Caki2 (cell line): ENCODE measurements at regions not wholly inside any gene's neighbourhood (a gene's known extent, or its start where the extent isn't known, plus 50 kb on each side); places are given as distances from the start of the nearest gene placed in this dataset.

ENCODE experiments used
- DNase-seq: peaks from one replicate; pipeline ENCODE4 v3.0.0-alpha.2; 2015; ENCODE audit warnings: low read depth
- in situ Hi-C: cut with HindIII; loops from 2 replicates; pipeline ENCODE4 v1.10.0; 2016; ENCODE audit warnings: low sequenced_read_pairs, low pct_unique_long_range_greater_than_20kb, mixed read lengths

GRCh38 chr10:128697437-128697836, 571.2 kb upstream of the MKI67 start:
- in situ Hi-C loops = no loop called here
- no peak for DNase-seq

- in situ Hi-C loops = no loop called here
- no peak for DNase-seq
These were observed 575.2 kb upstream of the MKI67 start for GRCh38 chr10:128701381-128701780.

- in situ Hi-C loops = no loop called here
These were observed 575.6 kb upstream of the MKI67 start for GRCh38 chr10:128701837-128702236.

GRCh38 chr10:128704716-128705115, 578.5 kb upstream of the MKI67 start:
- in situ Hi-C loops = no loop called here
- no peak for DNase-seq

More at GRCh38 chr10:128701837-128702236, 575.6 kb upstream of the MKI67 start:
- no peak for DNase-seq

- no peak for DNase-seq
- in situ Hi-C loops = no loop called here
These were observed 582.0 kb upstream of the MKI67 start for GRCh38 chr10:128708182-128708581.

- in situ Hi-C loops = no loop called here
These were observed 583.5 kb upstream of the MKI67 start for GRCh38 chr10:128709686-128710085.

GRCh38 chr10:128710098-128710797, 584.0 kb upstream of the MKI67 start:
- no peak for DNase-seq
- in situ Hi-C loops = no loop called here

More at GRCh38 chr10:128709686-128710085, 583.5 kb upstream of the MKI67 start:
- no peak for DNase-seq

- in situ Hi-C loops = no loop called here
- no peak for DNase-seq
These were observed 584.6 kb upstream of the MKI67 start for GRCh38 chr10:128710798-128711183.

- no peak for DNase-seq
- in situ Hi-C loops = no loop called here
These were observed 585.6 kb upstream of the MKI67 start for GRCh38 chr10:128711806-128712205.

GRCh38 chr10:128712661-128713400, 586.6 kb upstream of the MKI67 start:
- in situ Hi-C loops = no loop called here
- no peak for DNase-seq

- no peak for DNase-seq
- in situ Hi-C loops = no loop called here
These were observed 587.2 kb upstream of the MKI67 start for GRCh38 chr10:128713471-128713870.

- DNase-seq = no peak
- in situ Hi-C loops = no loop called here
These were observed 587.8 kb upstream of the MKI67 start for GRCh38 chr10:128713874-128714570.

GRCh38 chr10:128714644-128715415, 588.6 kb upstream of the MKI67 start:
- no peak for DNase-seq
- in situ Hi-C loops = no loop called here

- DNase-seq = no peak
- in situ Hi-C loops = no loop called here
These were observed 590.0 kb upstream of the MKI67 start for GRCh38 chr10:128716181-128716580.

- no peak for DNase-seq
- in situ Hi-C loops = no loop called here
These were observed 595.8 kb upstream of the MKI67 start for GRCh38 chr10:128721963-128722445.

- DNase-seq = no peak
- in situ Hi-C loops = no loop called here
These were observed 596.7 kb upstream of the MKI67 start for GRCh38 chr10:128722947-128723346.

- in situ Hi-C loops = no loop called here
- DNase-seq = no peak
These were observed 597.5 kb upstream of the MKI67 start for GRCh38 chr10:128723631-128724205.

- no peak for DNase-seq
- in situ Hi-C loops = no loop called here
These were observed 599.3 kb upstream of the MKI67 start for GRCh38 chr10:128725531-128725930.
